ENCODE measurements at regions not wholly inside any gene's neighbourhood (a gene's known extent, or its start where the extent isn't known, plus 50 kb on each side); places are given as distances from the start of the nearest gene placed in this dataset.

DNA sequence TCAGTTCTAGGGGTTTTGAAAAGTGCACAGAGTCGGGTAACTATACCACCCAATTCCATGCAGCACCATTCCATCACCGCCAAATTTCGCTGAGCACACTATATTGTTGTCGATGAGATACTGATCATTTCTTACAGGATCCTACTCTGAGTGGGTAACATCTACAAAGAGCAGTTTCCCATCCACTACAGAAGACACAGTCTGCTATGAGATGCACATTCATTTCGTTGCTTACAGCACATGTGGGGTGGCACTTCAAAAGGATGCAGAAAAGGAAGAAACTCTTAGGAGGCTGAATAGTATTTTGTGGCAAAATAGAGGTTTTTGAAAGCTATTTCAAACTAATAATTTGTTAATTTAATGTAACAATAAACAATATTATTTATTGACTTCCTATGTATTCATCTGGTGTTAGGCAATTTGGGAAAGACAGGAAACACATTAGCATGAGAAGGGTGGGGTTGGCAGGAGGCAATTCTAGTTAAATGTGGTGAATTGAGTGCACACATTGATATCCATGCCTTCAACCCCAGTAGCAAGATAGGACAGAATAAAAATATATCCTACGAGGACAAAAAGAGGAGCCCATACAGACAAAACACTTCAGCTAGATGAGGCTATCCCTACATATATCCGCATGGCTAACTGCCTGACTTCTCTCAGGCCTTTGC lies 186.8 kb upstream of the PARP11 start:
- Mint-ChIP-seq H3K36me3 (no peaks in the 10 kb centered on the region), H3K9me3 (no peaks in the 10 kb centered on the region), H3K4me1 (ENCODE audit: low read depth) (peaks cover 58% of the 10 kb centered on the region), H3K27ac (no peak overlapping the region), H3K4me3 (no peak overlapping the region), H3K27me3 (no peaks in the 10 kb centered on the region)
- CTCF ChIA-PET, result no interaction called here
- DNase-seq, result no peak
- POLR2A ChIA-PET, result interaction anchor here (0.6 kb wide), 1 partner anchor 1348 kb away, joined by 9 read pairs; no protein-coding TSS in a partner anchor
- intact Hi-C loops (cut with micrococcal nuclease), result loop anchor here (5.0 kb wide), 1 partner anchor 212 kb away; the partner anchor contains the start of gene CCND2

GRCh38 chr12:4056910-4057845 lies 184.0 kb upstream of the PARP11 start:
- H3K4me1 Mint-ChIP-seq (ENCODE audit: low read depth), result peaks cover 39% of the 10 kb centered on the region
- ChIA-PET POLR2A (interaction anchor here (1.6 kb wide), 1 partner anchor 87 kb away, joined by 3 read pairs; no protein-coding TSS in a partner anchor), CTCF (interaction anchor here (0.9 to 1.9 kb wide), 4 partner anchors 14 to 220 kb away, joined by 3 to 10 read pairs (median 6); no protein-coding TSS in a partner anchor)
- no peak for DNase-seq
- no peaks in the 10 kb centered on the region for H3K36me3 Mint-ChIP-seq
- H3K9me3 Mint-ChIP-seq, result no peaks in the 10 kb centered on the region
- peak overlapping the region; percentile 69 for H3K27ac Mint-ChIP-seq
- peak overlapping the region; percentile 43 for H3K4me3 Mint-ChIP-seq
- H3K27me3 Mint-ChIP-seq, result no peaks in the 10 kb centered on the region
- intact Hi-C loops (cut with micrococcal nuclease), result no loop called here

DNA sequence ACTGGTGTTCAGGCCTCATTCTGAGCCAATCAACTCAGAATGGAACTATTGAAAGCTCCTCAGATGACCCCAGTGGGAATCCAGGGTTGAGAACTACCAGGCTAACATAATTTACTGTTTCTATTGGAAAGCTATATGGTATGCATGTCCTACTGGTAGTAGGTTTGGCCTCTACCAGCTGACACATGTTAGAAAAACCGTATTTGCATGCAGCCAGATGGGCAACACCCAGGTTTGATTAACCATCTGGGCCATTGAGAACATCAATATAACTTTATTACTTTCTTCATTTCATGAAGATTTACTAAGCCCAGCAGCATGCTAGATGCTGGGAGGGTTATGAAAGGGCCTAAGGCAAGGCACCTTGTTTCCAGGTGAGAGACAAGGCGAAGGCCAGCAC lies 181.4 kb upstream of the PARP11 start:
- POLR2A ChIA-PET, result no interaction called here
- intact Hi-C loops (cut with micrococcal nuclease), result no loop called here
- DNase-seq, result no peak
- Mint-ChIP-seq H3K36me3 (no peaks in the 10 kb centered on the region), H3K27me3 (no peaks in the 10 kb centered on the region), H3K27ac (no peak overlapping the region), H3K4me3 (no peak overlapping the region), H3K4me1 (ENCODE audit: low read depth) (peaks cover 35% of the 10 kb centered on the region), H3K9me3 (no peaks in the 10 kb centered on the region)
- CTCF ChIA-PET, result no interaction called here

DNA sequence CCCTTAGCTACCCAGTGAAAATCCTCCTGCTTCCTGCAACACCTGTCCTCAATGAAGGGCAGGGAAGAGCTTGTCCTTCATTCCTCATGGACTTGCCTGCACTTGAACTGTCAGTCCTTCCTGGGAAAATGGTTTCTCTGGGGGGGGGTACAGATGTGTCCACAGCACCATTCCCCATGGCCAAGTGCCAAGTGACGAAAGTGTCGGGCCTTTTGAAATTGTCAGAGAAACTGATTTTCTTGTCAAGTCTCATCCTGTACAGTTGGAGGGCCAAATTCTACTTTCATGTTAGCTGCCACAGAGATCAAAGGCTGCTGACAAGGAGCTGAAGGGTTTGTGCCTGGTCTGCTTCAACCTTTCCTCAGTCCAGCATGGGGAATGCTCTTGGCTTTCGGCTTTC lies 179.5 kb upstream of the PARP11 start:
- no peak for DNase-seq
- no peak overlapping the region for H3K27ac Mint-ChIP-seq
- H3K4me1 Mint-ChIP-seq (ENCODE audit: low read depth), result peaks cover 17% of the 10 kb centered on the region
- no peak overlapping the region for H3K4me3 Mint-ChIP-seq
- H3K36me3 Mint-ChIP-seq, result no peaks in the 10 kb centered on the region
- ChIA-PET POLR2A (interaction anchor here (0.8 kb wide), 1 partner anchor 112 kb away, joined by 3 read pairs; no protein-coding TSS in a partner anchor), CTCF (no interaction called here)
- no peaks in the 10 kb centered on the region for H3K9me3 Mint-ChIP-seq
- intact Hi-C loops (cut with micrococcal nuclease), result no loop called here
- no peaks in the 10 kb centered on the region for H3K27me3 Mint-ChIP-seq

DNA sequence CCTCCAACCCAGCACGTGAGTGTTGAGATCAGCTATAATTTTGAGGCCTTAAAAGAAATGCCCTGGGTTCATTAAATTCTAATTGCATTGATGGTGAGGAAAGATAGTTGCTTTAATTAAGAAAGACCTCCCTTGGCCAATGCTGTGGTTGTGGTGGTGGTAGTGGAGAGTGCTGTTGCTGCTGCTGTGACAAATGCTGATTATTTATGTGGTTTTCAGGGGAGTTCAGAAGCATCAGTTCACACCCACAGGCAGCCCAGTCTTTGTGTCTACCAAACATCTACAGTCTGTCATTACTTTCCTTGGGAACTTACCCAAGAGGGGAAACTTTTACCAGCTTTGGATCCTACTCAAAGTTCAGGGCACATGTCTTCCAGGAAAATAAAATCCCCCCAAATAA lies 178.4 kb upstream of the PARP11 start:
- Mint-ChIP-seq H3K9me3 (no peaks in the 10 kb centered on the region), H3K4me1 (ENCODE audit: low read depth) (peaks cover 6% of the 10 kb centered on the region), H3K27me3 (no peaks in the 10 kb centered on the region), H3K27ac (no peak overlapping the region), H3K4me3 (no peak overlapping the region), H3K36me3 (no peaks in the 10 kb centered on the region)
- no peak for DNase-seq
- intact Hi-C loops (cut with micrococcal nuclease), result no loop called here
- ChIA-PET CTCF (no interaction called here), POLR2A (no interaction called here)

DNA sequence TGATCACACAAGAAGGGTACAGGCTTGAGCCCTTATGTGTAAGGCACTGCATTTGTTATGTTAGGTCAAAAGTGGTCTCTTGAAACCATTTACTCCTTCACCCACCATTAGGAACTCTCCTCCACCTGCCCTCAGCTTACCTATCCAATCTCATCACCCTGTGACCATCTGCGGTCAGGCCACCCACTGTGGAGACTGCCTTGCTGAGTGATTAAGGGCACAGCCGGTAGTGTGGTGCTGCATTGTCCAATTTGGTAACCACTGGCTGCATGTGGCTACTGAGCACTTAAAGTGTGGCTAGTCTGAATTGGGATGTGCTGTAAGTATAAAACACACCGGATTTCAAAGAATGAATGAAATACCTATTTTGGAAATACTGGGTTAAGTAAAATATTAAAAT lies 177.1 kb upstream of the PARP11 start:
- H3K4me1 Mint-ChIP-seq (ENCODE audit: low read depth), result peaks cover 4% of the 10 kb centered on the region
- POLR2A ChIA-PET, result no interaction called here
- no peaks in the 10 kb centered on the region for H3K36me3 Mint-ChIP-seq
- H3K27ac Mint-ChIP-seq, result no peak overlapping the region
- CTCF ChIA-PET, result interaction anchor here (1.7 kb wide), 1 partner anchor 226 kb away, joined by 5 read pairs; no protein-coding TSS in a partner anchor
- no peaks in the 10 kb centered on the region for H3K27me3 Mint-ChIP-seq
- intact Hi-C loops (cut with micrococcal nuclease), result no loop called here
- H3K4me3 Mint-ChIP-seq, result no peak overlapping the region
- H3K9me3 Mint-ChIP-seq, result no peaks in the 10 kb centered on the region
- no peak for DNase-seq

DNA sequence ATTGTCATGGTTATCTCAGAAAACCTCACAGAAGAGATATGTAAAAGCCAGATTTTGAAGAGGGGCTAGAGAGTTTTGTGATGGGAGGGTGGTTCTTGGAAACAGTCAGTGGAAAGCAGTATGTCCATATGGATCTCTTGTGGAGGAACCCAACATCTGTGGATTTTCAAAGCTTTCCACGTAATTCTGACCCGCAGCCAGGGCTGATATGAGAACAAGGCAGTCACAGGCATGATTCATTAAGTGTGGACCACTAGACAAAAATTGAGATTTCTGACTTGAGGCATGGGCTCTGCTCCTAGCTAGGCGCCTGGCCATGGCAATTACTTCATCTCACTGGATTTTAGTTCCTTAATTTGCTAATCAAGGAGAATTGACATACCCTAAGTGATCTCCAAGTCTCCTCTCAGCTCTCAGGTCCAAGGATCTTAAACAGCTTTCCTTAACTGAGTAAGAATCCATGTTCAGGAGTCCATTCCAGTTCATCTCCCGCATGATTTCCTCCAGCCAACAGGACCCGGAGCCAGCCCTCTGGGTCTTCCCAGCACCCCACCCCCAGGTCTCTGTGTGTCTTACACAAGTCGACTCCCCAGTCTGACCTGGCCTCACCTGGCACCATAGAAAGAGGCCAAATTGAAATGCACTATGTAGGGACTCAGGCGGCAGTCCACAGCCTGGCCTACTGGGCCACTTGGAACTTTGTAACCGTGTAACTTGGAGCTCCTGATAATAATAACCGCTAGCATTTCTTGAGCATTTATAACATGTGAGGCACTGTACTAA lies 176.3 kb upstream of the PARP11 start:
- Mint-ChIP-seq H3K27me3 (no peaks in the 10 kb centered on the region), H3K27ac (no peak overlapping the region), H3K4me3 (no peak overlapping the region), H3K36me3 (no peaks in the 10 kb centered on the region), H3K4me1 (ENCODE audit: low read depth) (peaks cover 4% of the 10 kb centered on the region), H3K9me3 (no peaks in the 10 kb centered on the region)
- ChIA-PET POLR2A (no interaction called here), CTCF (interaction anchor here (1.3 to 1.7 kb wide), 2 partner anchors 11 to 227 kb away, joined by 3 to 5 read pairs; no protein-coding TSS in a partner anchor)
- DNase-seq, result no peak
- intact Hi-C loops (cut with micrococcal nuclease), result no loop called here

DNA sequence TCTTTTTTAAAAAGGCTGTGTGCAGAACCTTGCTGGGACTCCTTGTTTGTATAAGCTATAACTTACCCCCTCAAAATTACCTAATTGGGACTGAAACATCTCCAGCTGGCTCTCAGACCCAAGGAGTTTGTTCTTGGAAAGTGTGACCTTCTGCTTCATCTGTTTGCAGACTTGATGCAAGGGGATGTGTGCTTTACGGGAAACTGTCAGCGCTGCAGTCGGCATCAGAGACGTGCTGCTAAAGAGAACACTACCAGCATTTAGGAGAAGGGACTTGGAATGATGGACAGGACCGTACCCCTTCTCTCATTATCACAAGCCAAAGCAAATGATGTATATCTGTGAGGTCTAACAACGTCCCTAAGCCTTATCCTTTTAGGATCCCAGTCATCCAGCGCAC lies 174.2 kb upstream of the PARP11 start:
- POLR2A ChIA-PET, result no interaction called here
- CTCF ChIA-PET, result no interaction called here
- no peaks in the 10 kb centered on the region for H3K9me3 Mint-ChIP-seq

GRCh38 chr12:4046495-4046840 lies 173.3 kb upstream of the PARP11 start:
- Mint-ChIP-seq H3K4me1 (ENCODE audit: low read depth) (peaks cover under 1% of the 10 kb centered on the region), H3K36me3 (no peaks in the 10 kb centered on the region), H3K27me3 (no peaks in the 10 kb centered on the region), H3K9me3 (no peaks in the 10 kb centered on the region), H3K27ac (no peak overlapping the region), H3K4me3 (no peak overlapping the region)
- POLR2A ChIA-PET, result no interaction called here
- intact Hi-C loops (cut with micrococcal nuclease), result no loop called here
- CTCF ChIA-PET, result no interaction called here
- no peak for DNase-seq

More for the DNA sequence above, 174.2 kb upstream of the PARP11 start:
- DNase-seq, result no peak
- intact Hi-C loops (cut with micrococcal nuclease), result no loop called here
- H3K4me1 Mint-ChIP-seq (ENCODE audit: low read depth), result peaks cover 4% of the 10 kb centered on the region
- no peak overlapping the region for H3K4me3 Mint-ChIP-seq
- H3K27ac Mint-ChIP-seq, result no peak overlapping the region
- H3K27me3 Mint-ChIP-seq, result no peaks in the 10 kb centered on the region
- no peaks in the 10 kb centered on the region for H3K36me3 Mint-ChIP-seq

DNA sequence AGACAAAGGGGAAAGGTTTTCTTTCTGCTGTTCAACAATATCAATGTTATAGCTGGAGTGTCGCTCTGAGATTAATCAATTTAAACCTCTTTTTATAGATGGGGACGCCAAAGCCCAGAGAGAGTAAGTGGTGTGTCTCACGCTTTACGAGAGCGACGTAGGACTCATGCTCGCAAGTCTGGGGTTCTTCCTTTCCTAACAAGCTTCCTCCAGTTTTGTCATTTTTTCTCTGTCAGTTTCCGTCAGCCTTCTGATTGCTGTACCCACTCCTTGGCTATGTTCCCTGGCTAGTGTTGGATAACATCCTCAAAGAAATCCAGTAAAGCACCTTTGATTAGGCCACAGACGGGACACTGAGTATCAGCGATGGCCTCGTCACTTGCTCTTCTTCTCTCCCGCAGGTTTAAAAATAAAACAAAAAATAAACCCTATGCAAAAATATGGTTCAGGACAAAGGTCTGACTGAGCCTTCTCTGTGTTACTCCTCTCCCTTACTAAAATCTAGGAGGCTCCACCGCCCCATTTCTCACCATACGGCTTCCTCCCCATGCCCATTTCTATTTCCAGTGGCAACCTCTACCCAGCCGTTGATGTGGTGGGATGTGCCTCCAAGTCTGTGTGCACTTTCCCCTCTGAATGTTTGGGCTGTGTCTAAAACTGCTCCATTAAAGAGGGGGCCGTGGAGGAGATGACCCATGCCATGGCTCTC lies 172.7 kb upstream of the PARP11 start:
- intact Hi-C loops (cut with micrococcal nuclease), result no loop called here
- H3K9me3 Mint-ChIP-seq, result no peaks in the 10 kb centered on the region

DNA sequence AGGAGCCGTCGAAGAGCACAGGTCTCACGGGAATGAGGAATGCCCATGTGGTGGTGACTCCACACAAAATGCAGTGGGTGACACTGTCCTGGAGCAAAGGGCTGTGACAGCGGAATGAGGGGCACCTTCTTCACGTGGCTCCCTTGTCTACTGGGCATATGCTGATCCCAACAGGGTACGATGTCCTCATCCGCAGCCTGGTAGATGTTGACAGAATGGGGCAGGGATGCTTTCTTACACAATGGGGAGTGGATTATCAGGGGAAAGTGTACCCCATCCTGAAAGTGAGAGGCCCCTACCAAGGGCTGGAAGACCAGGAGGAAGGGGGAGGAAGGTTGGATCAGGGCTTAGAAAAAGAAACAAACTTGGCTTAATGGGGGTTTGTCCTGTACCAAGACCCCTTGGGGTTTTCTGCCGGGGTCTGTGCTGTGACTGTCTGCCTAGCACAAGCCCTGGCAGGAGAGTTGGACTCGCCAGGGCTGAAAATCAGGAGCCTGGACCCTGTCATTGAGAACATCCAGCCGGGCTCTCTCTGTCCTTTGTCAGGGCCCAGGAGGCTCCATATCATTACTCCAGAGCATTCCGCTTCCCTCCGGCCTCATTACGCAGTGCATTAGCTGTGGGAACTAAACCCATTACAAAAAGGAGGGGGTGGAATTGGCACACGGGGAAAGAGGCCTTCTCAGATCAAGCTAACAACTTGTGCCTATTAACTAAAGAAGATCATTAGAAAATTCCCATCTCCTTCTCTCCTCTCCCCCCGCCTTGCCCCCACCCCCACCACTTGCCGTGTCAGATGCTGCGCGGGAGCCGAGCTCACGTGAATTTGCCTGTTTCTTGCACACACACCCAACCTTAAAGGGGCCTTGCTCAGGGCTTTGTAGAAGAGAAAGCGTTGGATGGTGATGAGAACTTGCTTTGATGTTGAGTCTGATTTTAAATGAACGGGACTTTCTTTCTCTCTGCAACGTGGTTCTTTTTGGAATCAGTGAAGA lies 171.8 kb upstream of the PARP11 start:
- H3K27ac Mint-ChIP-seq, result no peak overlapping the region
- H3K4me3 Mint-ChIP-seq, result no peak overlapping the region
- no peak for DNase-seq
- ChIA-PET POLR2A (no interaction called here), CTCF (interaction anchor here (1.1 kb wide), 1 partner anchor 159 kb away, joined by 3 read pairs; no protein-coding TSS in a partner anchor)
- no peaks in the 10 kb centered on the region for H3K36me3 Mint-ChIP-seq
- H3K4me1 Mint-ChIP-seq (ENCODE audit: low read depth), result peaks cover 1% of the 10 kb centered on the region
- no peaks in the 10 kb centered on the region for H3K9me3 Mint-ChIP-seq
- intact Hi-C loops (cut with micrococcal nuclease), result no loop called here
- H3K27me3 Mint-ChIP-seq, result no peaks in the 10 kb centered on the region

More for the DNA sequence above, 172.7 kb upstream of the PARP11 start:
- no peak for DNase-seq
- Mint-ChIP-seq H3K4me3 (no peak overlapping the region), H3K27me3 (no peaks in the 10 kb centered on the region), H3K4me1 (ENCODE audit: low read depth) (no peaks in the 10 kb centered on the region), H3K36me3 (no peaks in the 10 kb centered on the region), H3K27ac (no peak overlapping the region)
- ChIA-PET CTCF (no interaction called here), POLR2A (no interaction called here)
